T-helper 2 cell treated with Interferon-gamma antibody and Interleukin-4, amounts not matched to agents 100 ng/mL and 5 ng/mL, for 36 hours (primary cell): ENCODE measurements at regions not wholly inside any gene's neighbourhood (a gene's known extent, or its start where the extent isn't known, plus 50 kb on each side); places are given as distances from the start of the nearest gene placed in this dataset.

Experiments
- intact Hi-C: fragments of 100-400 bp; cut with micrococcal nuclease; formaldehyde crosslinking; loops from one replicate; pipeline ENCODE4 v1.15.1; 2023

DNA sequence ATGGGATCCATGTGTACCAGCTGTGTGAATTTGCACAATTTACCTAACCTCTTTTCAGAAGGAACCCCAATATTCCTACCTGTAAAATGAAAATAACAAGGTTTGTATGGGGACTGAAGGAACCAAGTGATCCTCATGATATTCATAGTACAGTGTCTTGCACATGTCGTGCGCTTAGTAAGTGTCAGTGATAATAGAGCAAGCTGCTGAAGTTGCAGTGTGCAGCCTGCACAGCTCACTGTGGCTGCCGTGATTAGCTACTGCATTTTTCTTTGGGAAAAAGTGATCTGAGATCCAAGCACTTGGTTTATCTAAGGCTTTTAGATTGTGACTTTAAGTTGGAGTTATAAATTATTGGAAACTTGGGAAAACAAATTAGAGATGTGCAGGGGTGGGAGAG is 135.9 kb upstream of the FRY start:
- intact Hi-C loops = no loop called here

DNA sequence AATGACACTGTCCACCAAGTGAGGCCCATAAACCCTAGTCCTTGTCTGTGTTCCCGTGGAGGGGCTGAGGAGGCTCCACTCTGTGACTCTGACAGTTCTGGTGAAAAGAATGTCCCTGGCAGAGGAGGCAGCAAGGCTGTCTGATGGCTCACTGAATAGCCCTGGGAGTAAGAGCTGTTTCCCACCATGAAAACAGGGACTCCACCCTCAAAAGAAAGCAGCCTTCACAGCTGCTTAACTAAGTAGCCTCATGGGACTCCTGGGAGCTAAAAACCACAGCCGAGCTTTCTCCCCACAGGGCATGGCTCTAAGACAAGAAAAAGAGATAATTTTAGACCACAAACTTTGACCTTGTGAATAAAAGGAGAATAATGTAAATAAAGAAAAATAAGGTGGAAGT is 135.1 kb upstream of the FRY start:
- intact Hi-C loops = no loop called here

DNA sequence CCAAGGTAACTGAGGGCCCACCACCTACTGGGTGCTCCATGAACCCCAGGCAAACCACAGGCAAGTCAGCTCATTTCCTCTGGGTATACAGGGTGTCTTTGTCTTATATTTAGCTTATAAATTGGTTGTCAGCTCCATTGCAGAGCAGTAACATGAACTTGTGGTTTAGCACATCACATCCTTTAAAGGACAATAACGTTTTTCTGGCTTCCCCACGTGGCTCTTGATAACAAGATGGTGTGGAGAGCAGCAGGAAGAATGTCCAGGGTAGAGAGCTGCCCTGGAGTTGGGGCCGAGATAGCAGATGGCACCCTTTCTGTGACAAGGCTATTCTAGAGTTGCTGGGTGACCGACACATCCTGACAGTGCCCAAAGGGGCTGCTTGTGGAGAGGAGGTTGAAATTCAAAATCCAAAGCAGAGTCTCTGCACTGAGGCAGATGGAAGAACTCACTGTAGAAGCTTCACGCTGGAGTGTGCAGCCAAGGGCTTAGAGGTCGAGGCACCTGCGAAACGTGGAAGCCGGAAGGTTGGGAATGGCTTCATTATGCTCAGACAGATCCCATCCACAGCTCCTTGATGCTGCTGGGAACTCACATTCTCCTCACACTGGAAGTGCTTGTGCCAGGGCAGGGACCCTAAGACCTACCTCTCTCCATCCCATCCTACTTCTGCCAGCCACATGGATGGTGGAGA is 133.0 kb upstream of the FRY start:
- intact Hi-C loops = no loop called here

DNA sequence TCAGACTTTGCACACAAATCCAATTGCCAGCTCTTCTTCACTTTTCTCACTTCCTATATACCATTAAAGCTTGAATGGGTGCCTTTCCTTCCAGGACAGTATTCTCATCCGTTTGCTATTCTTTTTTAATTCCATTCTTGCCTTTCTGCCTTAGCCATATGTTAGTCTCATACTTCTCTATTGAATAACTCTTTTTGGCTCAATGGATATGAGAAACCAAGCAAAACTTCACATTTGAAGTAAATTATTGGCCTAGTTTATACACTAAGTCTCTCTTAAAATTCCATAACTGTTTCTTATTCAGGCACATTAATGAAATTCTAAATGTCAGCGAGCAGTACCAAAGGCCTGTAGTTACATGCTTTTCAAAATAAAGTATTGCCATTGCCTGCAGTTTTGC is 129.6 kb upstream of the FRY start:
- intact Hi-C loops = loop anchor here (5.0 kb wide), 1 partner anchor 55 kb away; no protein-coding TSS in a partner anchor

DNA sequence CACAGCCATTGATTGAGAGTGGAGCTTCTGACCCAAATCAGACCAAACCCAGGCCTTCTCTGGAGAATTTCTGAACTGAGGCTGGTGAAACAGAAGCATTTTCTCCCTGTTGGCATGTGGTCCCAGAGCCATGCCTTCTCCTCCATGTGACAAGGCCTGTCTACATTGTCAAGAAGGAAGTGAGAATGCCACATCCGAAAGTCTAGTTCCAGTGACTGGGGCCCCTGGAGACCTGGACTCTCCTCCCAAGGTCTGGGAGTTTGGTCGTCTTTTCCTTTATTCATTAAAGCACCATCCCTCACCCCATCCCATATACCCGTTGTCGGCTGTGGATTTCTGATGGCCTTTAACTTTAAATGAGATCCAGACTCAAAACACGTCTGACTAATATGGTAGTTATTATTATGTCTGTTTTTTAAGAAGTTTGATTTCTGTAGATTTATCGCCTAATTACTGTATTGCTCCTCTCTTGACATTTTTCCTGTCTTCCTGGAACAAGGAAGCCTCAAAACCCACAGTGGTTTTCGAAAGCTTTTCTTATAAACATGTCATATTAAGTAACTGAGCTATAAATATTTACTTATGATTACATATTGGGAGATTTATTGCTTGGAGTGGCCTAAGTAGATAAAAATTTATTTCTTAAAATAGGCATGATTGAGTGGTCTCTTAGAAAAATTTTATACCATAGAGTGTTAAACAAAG is 128.3 kb upstream of the FRY start:
- intact Hi-C loops = loop anchor here (5.0 kb wide), 1 partner anchor 56 kb away; no protein-coding TSS in a partner anchor

DNA sequence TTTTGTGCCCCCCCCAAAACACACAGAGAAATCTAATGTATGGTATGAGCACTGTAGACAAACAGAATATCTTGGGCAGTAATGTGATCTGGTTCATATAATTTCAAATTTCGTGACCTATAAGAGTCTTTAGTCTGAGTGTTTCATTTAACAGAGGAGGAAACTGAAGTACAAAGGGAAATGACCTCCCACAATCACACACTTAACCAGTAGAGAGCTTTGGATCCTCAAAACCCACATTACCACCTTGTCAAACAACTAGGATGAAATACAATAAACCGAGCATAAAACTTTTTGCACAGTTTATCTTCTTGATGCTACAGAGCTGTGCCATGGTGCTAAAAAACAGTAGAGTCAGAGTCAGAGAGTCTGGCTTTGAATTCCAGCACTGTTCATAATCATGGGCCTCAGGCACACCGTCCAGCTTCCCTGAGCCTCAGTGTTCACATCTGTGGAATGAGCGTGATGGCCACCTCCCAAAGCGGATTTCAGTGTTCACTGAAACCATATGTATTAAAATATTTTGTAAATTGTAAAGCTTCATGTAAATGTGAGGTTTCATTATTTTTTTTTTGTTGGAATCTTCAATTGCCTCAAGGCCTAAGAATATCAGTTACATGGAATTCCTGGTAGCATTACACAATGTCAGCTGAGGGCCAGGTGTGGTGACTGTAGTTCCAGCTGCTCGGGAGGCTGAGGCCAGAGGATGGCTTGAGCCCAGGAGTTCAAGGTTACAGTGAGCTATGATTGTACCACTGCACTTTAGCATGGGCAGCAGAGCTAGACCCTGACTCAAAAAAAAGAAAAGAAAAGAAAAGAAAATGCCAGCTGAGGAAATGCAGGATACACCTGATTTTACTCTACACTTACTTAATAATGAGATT is 126.4 kb upstream of the FRY start:
- intact Hi-C loops = loop anchor here (5.0 kb wide), 1 partner anchor 58 kb away; no protein-coding TSS in a partner anchor

DNA sequence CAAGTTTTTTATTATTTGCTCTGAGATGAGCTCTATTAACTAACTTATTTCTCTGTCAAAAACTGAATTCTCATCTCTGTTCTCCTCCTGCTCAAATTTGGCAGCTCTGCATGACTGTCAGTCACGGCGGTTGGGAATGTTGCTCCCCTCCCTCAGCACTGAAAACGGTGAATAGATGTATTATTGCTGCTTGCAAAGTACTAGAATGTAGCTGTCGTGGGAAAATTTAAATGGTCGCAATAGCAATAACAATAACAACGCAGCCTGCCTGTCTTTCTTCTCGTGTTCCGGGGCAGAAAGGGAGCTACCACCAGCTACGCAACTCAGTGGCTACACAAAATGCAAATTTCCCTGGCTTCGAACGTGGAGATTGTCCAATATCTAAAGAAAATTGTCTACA is 125.6 kb upstream of the FRY start:
- intact Hi-C loops = no loop called here

DNA sequence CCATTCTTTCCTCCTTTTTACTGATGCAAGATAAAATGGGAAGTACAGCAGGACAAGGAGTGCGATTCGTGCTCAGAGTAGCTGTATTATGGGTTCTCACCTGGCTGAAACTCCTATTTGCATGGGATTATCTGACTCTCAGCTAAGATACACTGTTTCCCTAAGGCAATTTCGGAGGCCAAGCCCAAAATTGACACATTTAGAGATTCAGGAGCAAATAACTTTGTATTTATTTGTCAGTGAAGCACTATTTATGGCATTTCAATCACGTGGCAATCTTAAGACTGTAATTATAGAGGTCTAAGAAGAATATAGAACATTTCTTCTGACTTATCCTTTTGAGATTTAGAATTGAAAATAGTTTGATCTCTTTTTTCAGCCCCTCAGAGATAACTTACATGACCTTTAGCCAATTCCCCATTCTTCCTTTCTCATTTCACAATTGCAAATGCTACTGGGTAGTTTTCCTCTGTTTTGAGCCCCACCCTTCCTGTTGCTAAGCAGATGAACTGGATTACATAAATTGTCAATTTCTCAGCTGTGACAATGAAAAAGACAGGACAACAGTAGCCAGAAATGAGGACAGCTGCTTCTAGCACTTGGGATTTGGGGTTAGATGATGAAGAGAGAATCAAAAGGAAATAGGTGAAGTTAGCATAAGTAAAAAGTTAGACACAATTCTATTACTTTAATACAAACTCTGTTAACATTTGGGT is 122.7 kb upstream of the FRY start:
- intact Hi-C loops = no loop called here

DNA sequence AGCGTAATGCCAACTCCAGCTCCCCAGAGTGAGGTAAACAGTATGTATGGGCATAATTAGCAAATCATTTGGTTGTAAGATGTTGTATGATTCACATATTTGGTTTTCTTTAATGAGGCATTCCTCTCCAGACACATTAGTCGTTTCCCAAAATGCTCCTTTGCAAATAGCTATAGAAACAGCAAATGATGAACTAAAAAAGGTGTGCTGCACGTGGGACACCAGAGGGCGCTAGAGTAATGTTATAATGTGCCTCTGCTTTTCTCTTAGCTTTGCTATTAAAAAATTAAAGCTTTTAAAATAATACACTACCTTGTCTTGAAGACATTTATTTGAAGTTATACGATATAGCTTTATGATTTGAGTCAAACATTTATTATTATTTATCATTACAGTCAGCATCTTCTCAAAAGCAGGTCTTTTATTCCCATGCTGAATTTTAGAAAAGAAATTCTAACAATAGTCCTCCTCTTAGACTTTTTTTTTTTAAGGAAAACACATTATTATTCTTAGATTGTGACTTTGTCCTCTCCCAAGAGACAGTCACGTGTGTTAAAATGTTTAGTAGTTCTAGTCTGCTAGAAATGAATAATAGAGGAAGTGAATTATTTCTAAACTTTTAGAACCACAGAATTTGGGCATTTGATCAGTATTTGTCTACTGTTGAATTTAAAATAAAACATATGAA is 121.6 kb upstream of the FRY start:
- intact Hi-C loops = loop anchor here (1.0 to 10.0 kb wide), 4 partner anchors 122 to 672 kb away; partner anchors contain the start of genes FRY and N4BP2L1

DNA sequence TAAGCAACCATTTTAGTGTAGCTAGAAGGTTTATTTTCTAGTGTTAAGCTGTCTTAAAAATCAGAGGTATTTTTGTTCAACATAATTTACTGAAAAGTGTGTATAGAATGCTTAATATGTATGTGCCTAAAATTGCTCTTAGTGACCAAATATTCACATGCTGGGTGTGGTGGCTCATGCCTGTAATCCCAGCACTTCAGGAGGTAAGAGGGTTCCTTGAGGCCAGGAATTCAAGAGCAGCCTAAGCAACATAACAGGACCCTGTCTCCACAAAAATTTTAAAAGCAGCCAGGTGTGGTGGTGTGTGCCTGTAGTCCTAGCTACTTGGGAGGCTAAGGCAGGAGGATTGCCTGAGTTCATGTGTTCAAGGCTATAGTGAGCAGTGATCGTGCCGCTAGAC is 120.9 kb upstream of the FRY start:
- intact Hi-C loops = loop anchor here (1.0 to 10.0 kb wide), 4 partner anchors 122 to 672 kb away; partner anchors contain the start of genes FRY and N4BP2L1

DNA sequence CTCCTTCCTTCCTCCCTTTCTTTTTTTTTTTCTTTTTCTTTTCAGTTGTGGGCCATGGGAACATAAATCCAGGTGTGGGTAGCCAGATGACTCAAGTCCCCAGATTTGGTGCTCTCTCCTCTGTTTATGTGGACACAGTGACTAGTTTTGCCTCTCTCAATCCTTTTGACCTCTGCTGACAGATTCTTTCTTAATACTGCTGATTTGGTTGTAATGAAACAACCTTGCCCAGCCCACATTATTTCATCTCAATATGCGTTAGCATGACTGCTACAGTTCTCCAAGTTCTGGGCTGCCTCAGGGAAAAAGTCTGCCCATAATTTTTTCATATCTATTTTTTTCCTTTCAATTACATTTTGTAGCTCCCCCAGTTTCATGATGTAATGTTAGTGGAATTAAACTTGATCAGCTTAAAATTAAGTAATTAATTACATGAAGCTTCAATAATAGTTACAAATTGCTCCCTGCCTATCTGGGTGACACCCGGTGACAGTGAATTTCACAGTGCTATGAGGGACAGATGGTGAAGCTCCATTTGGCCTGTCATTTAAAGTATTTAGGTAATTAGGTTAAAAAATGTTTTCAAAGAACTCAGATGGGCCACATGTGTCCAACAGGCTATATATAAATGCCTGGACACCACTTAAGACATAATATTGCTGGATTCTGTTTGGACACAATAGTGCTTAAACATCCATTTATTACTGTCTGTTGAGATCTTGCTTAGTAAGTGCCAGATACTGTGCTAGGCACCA is 118.8 kb upstream of the FRY start:
- intact Hi-C loops = loop anchor here (2.0 to 10.0 kb wide), 4 partner anchors 18 to 669 kb away; partner anchors contain the start of genes FRY and N4BP2L1

DNA sequence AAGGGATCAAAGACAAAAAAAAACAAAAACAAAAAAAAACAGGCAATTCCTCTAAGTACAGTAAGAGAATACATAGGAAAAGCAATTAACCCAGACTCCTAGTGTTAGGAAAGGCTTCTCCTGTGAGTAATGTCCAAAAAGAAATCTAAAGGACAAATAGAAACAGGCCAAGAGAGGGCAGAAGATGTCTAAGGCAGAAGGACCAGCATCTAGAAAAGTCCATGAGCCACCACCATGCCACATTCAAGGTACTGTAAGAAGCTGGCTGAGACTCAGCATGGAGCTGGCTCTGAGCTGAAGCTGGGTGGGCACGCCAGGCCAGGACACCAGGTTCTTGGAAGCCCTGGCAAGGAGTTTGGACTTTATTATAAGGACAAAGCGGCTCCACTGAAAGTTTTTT is 118.1 kb upstream of the FRY start:
- intact Hi-C loops = loop anchor here (2.0 to 10.0 kb wide), 4 partner anchors 17 to 669 kb away; partner anchors contain the start of genes FRY and N4BP2L1

DNA sequence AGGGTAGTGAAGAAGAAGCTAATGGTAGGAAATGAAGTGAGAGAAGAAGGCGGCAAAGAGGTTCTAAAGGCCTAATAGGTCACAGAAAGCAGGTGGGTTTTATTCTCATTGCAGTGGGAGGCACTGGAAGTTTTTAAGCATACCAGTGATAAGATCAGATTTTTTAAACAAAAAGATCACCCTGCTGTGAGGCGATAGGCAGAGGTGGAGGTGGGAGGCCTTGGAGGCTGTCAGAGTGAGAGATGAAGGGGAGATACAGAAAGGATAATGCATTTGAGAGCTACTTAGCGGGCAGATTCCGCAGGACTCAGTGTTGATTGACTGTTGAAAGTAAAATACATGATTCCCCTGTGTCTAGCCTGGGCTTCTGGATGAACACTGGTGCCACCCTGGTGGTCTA is 116.7 kb upstream of the FRY start:
- intact Hi-C loops = loop anchor here (5.0 to 10.0 kb wide), 3 partner anchors 117 to 667 kb away; partner anchors contain the start of genes FRY and N4BP2L1

DNA sequence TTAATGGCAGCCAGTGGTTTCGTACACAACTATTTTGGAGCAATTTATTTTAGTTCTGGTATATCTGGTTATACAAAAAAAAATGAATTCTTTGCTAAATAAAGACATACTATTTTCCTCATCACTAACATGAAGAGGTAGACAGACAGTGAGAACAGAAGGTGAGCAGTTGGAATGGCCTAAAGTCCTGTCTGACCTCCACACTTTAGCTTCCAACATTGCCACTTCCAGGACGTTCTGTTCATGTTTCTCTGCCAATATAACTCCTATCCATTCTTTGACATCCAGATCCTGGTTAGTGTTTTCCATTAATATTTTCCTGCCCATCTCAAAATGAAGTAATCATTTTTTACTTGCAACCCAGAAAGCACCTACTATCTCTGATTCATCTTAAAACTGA is 112.9 kb upstream of the FRY start:
- intact Hi-C loops = loop anchor here (10.0 kb wide), 1 partner anchor 506 kb away; the partner anchor contains the start of gene N4BP2L1

DNA sequence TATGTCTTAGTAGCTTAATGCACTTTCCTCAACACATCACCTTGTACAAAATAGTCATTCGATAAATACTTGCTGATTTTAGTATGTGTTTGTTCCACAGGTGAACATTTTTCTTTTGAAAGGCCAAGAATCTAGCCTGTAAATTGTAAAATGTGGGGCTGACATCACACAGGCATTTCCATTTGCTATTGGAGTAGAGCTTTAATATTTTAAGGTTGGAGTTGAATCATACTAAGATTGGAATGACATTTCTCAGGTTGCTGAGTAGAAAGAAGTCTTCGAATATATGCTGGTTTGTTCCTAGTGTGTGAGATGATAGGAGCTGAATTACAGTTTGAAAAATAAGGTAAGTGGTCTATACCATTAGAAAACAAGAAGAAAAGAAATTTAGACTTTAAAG is 112.3 kb upstream of the FRY start:
- intact Hi-C loops = loop anchor here (10.0 kb wide), 1 partner anchor 506 kb away; the partner anchor contains the start of gene N4BP2L1

DNA sequence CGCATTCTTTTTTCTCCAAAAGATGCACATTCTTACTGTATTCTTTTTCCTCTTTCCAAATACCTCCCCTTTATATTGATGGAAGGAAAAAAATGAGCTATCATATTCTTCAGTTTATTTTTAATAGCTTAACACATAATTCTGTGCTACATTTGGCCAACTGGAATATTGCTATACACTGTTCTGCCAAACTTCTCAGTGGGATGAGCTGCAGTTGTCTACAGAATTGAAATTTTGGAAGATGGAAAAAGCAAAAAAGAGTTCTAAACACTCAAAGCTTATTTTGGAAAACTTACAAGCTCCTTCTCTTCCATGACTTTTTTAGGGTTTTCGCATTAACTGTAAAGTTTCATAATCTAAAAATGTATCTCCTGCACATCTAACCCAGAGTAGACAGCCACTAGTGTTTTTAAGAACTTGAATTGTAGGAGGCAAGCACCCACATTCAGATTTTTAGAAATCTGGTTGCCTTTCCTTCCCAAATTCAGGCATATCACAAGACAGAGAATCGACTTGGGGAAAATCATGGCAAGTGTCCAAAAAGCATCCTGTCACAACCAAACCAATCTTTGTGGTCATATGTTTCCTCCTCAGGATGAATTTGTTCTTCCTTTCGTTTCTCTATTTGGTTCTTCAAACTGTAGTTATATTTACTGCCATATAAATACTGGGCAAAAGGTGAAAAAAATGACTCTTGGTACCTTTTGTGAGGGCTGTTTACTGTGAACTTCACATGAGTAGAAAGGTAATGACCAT is 111.4 kb upstream of the FRY start:
- intact Hi-C loops = loop anchor here (10.0 kb wide), 1 partner anchor 505 kb away; the partner anchor contains the start of gene N4BP2L1

DNA sequence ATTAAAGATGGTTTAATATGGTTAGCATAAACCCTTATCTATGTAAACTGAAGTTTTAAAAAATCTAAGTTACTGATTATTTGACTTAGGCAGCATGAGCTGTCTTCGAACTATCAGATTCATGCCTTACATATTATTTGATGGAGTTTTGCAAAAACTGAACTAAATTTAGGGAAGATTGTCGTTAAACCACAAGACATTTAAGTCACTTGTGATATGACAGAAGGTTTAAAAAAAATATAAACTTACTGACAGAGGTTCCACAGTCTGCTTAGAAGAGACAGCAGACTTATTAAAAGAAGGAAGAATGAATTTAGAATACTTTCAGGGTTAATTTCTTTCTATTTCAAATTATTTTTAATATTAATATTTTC is 110.9 kb upstream of the FRY start:
- intact Hi-C loops = no loop called here

DNA sequence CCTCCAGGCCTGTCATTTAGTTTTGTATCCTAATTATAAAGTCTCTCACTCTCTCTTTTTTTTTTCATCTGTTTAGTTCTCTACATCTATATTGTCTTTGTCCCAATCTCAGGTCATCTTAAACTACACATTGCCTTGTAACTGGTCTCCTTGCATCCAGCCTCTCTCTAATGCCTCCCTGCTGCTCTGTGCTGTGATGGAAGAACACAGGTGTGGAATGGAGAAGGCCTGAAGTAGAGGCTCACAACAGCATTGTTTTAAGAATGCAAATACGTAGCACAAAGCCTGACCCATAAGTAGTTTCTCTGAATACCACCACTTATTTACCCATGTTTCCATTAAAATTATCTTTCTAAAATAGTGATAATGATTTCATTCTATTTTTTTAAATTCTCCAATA is 108.8 kb upstream of the FRY start:
- intact Hi-C loops = no loop called here
